Mesenchymal stem cell (in vitro differentiated cells and primary cell): ENCODE measurements at regions not wholly inside any gene's neighbourhood (a gene's known extent, or its start where the extent isn't known, plus 50 kb on each side); places are given as distances from the start of the nearest gene placed in this dataset.

Experiments used
- DNase-seq: peaks from one replicate; pipeline ENCODE4 v3.0.0-alpha.2; 2013
- H2AFZ ChIP-seq: one replicate; pipeline ENCODE4 v1.6.1; 2013; ENCODE audit warnings: low read depth, mild to moderate bottlenecking, control low read depth, inconsistent platforms, low read length, moderate library complexity
- H2AK5ac ChIP-seq: 2 replicates; pipeline ENCODE4 v1.6.1; 2013; ENCODE audit warnings: low read length, moderate library complexity, mild to moderate bottlenecking, inconsistent platforms; ENCODE audit not compliant: severe bottlenecking
- H2BK120ac ChIP-seq: one replicate; pipeline ENCODE4 v1.6.1; 2013; ENCODE audit warnings: low read depth, mild to moderate bottlenecking, inconsistent platforms, low read length, moderate library complexity
- H2BK12ac ChIP-seq, 2 experiments: one replicate each; pipeline ENCODE4 v1.6.1; 2013; ENCODE audit warnings: inconsistent platforms in 2 of 2, low read length in 2 of 2, mild to moderate bottlenecking in 2 of 2, moderate library complexity in 2 of 2, control low read depth in 1 of 2
- H2BK15ac ChIP-seq: one replicate; pipeline ENCODE4 v1.6.1; 2013; ENCODE audit warnings: mild to moderate bottlenecking, low read depth, inconsistent platforms; ENCODE audit not compliant: poor library complexity, severe bottlenecking
- H2BK5ac ChIP-seq: 2 replicates; pipeline ENCODE4 v1.6.1; 2013; ENCODE audit warnings: low read depth, mild to moderate bottlenecking, low read length, control low read depth, inconsistent platforms; ENCODE audit not compliant: poor library complexity, severe bottlenecking
- H3K14ac ChIP-seq, 2 experiments: one replicate each; pipeline ENCODE4 v1.6.1; 2013; ENCODE audit warnings: inconsistent platforms in 2 of 2, low read length in 2 of 2, control low read depth in 1 of 2, mild to moderate bottlenecking in 1 of 2, moderate library complexity in 1 of 2
- H3K18ac ChIP-seq, 2 experiments: one replicate each; pipeline ENCODE4 v1.6.1; 2013; ENCODE audit warnings: inconsistent platforms in 2 of 2, low read length in 2 of 2, control low read depth in 1 of 2, low read depth in 1 of 2, mild to moderate bottlenecking in 1 of 2
- H3K23ac ChIP-seq, 2 experiments: one replicate each; pipeline ENCODE4 v1.6.1; 2013; ENCODE audit warnings: inconsistent platforms in 2 of 2, low read length in 2 of 2, mild to moderate bottlenecking in 2 of 2, moderate library complexity in 2 of 2, control low read depth in 1 of 2
- H3K27ac ChIP-seq: 2 replicates; pipeline ENCODE4 v1.5.1; 2013; ENCODE audit warnings: mild to moderate bottlenecking, moderate library complexity, low read length, control low read depth, inconsistent platforms; ENCODE audit not compliant: poor library complexity, severe bottlenecking
- H3K27me3 ChIP-seq, 2 experiments: 2 replicates each; pipeline versions ENCODE4 v1.6.1 to v1.7.0; 2013; ENCODE audit warnings: low read length in 2 of 2, mild to moderate bottlenecking in 2 of 2, moderate library complexity in 2 of 2, control low read depth in 1 of 2, inconsistent platforms in 1 of 2; ENCODE audit not compliant: control insufficient read depth in 1 of 2, insufficient read depth in 1 of 2
- H3K36me3 ChIP-seq, 2 experiments: 2 replicates each; pipeline versions ENCODE4 v1.6.1 to v1.7.0; 2013; ENCODE audit warnings: low read length in 2 of 2, control low read depth in 1 of 2, inconsistent platforms in 1 of 2, low read depth in 1 of 2, mild to moderate bottlenecking in 1 of 2; ENCODE audit not compliant: insufficient read depth in 2 of 2, control insufficient read depth in 1 of 2
- H3K4ac ChIP-seq, 2 experiments: one replicate each; pipeline ENCODE4 v1.6.1; 2013; ENCODE audit warnings: inconsistent platforms in 2 of 2, low read length in 2 of 2, mild to moderate bottlenecking in 2 of 2, moderate library complexity in 2 of 2, control low read depth in 1 of 2, low read depth in 1 of 2
- H3K4me1 ChIP-seq: 2 replicates; pipeline ENCODE4 v1.6.1; 2013; ENCODE audit warnings: low read depth, low read length, control low read depth; ENCODE audit not compliant: control insufficient read depth, insufficient read depth
- H3K4me2 ChIP-seq: 2 replicates; pipeline ENCODE4 v1.6.1; 2013; ENCODE audit warnings: low read length, mild to moderate bottlenecking, inconsistent platforms; ENCODE audit not compliant: poor library complexity, severe bottlenecking
- H3K4me3 ChIP-seq, 2 experiments: 2 replicates each; pipeline versions ENCODE4 v1.5.1 to v1.7.0; 2013; ENCODE audit warnings: low read length in 2 of 2, mild to moderate bottlenecking in 2 of 2, control low read depth in 1 of 2, low read depth in 1 of 2; ENCODE audit not compliant: insufficient read depth in 1 of 2
- H3K79me1 ChIP-seq: replicated peaks from 2 replicates; pipeline ENCODE4 v1.6.1; 2013; ENCODE audit warnings: mild to moderate bottlenecking, control low read depth, low read length, inconsistent platforms; ENCODE audit not compliant: poor library complexity, severe bottlenecking
- H3K9ac ChIP-seq: 2 replicates; pipeline ENCODE4 v1.7.0; 2013; ENCODE audit warnings: mild to moderate bottlenecking, low read length, moderate library complexity
- H3K9me3 ChIP-seq: 2 replicates; pipeline ENCODE4 v1.7.0; 2013; ENCODE audit warnings: mild to moderate bottlenecking, low read length; ENCODE audit not compliant: control insufficient read depth
- H4K8ac ChIP-seq: one replicate; pipeline ENCODE4 v1.6.1; 2013; ENCODE audit warnings: inconsistent platforms, mild to moderate bottlenecking, low read length, moderate library complexity
- H4K91ac ChIP-seq: one replicate; pipeline ENCODE4 v1.6.1; 2013; ENCODE audit warnings: mild to moderate bottlenecking, low read length, inconsistent platforms
- WGBS: methylation state at CpG from one replicate; pipeline ENCODE4 v1.1.7; 2013; ENCODE audit warnings: mixed read lengths; 5-methylcytosine and 5-hydroxymethylcytosine counted together

GRCh38 chr6:151738267-151738666, 69.2 kb upstream of the ESR1 start:
- H3K79me1 ChIP-seq = no peaks in the 10 kb centered on the region
- H3K27me3 ChIP-seq = no peaks in the 10 kb centered on the region
- no peaks in the 10 kb centered on the region for H3K9me3 ChIP-seq
- H3K14ac ChIP-seq = no peak overlapping the region
- WGBS = 67% methylated on average over 1 of the region's 3 CpGs
- no peak overlapping the region for H4K8ac ChIP-seq
- no peaks in the 10 kb centered on the region for H3K4me1 ChIP-seq
- H3K18ac ChIP-seq = no peak overlapping the region
- H3K9ac ChIP-seq = no peak overlapping the region
- H2BK15ac ChIP-seq = no peak overlapping the region
- H3K36me3 ChIP-seq = no peaks in the 10 kb centered on the region
- DNase-seq = no peak
- H3K4me2 ChIP-seq = no peak overlapping the region
- no peak overlapping the region for H3K23ac ChIP-seq
- H2BK5ac ChIP-seq = no peak overlapping the region
- H3K4me3 ChIP-seq = no peak overlapping the region
- H2AK5ac ChIP-seq = no peak overlapping the region
- H4K91ac ChIP-seq = no peak overlapping the region
- no peak overlapping the region for H3K27ac ChIP-seq
- H2BK120ac ChIP-seq = no peak overlapping the region
- no peak overlapping the region for H2BK12ac ChIP-seq
- no peak overlapping the region for H2AFZ ChIP-seq
- H3K4ac ChIP-seq = no peak overlapping the region

GRCh38 chr6:151738960-151739359, 68.5 kb upstream of the ESR1 start:
- no peak overlapping the region for H3K23ac ChIP-seq
- H2AFZ ChIP-seq = no peak overlapping the region
- H3K79me1 ChIP-seq = no peaks in the 10 kb centered on the region
- H3K27me3 ChIP-seq = no peaks in the 10 kb centered on the region
- no peak for DNase-seq
- 36% methylated on average over 1 of the region's 1 CpG for WGBS
- no peak overlapping the region for H3K4ac ChIP-seq
- no peak overlapping the region for H3K4me2 ChIP-seq
- no peak overlapping the region for H2AK5ac ChIP-seq
- no peak overlapping the region for H2BK15ac ChIP-seq
- no peaks in the 10 kb centered on the region for H3K36me3 ChIP-seq
- H3K4me3 ChIP-seq = no peak overlapping the region
- no peak overlapping the region for H3K14ac ChIP-seq
- no peak overlapping the region for H2BK120ac ChIP-seq
- no peak overlapping the region for H2BK12ac ChIP-seq
- H3K9ac ChIP-seq = no peak overlapping the region
- no peak overlapping the region for H3K27ac ChIP-seq
- no peaks in the 10 kb centered on the region for H3K9me3 ChIP-seq
- no peak overlapping the region for H2BK5ac ChIP-seq
- no peak overlapping the region for H4K91ac ChIP-seq
- no peak overlapping the region for H3K18ac ChIP-seq
- no peak overlapping the region for H4K8ac ChIP-seq
- no peaks in the 10 kb centered on the region for H3K4me1 ChIP-seq

- H3K9me3 ChIP-seq = no peaks in the 10 kb centered on the region
- H4K91ac ChIP-seq = no peak overlapping the region
- no peak overlapping the region for H3K4ac ChIP-seq
- H3K18ac ChIP-seq = no peak overlapping the region
- H3K36me3 ChIP-seq = no peaks in the 10 kb centered on the region
- no peak overlapping the region for H2BK120ac ChIP-seq
- H2BK12ac ChIP-seq = no peak overlapping the region
- 96% methylated on average over 4 of the region's 4 CpGs for WGBS
- H3K14ac ChIP-seq = no peak overlapping the region
- no peak overlapping the region for H2BK5ac ChIP-seq
- H3K27ac ChIP-seq = no peak overlapping the region
- no peak overlapping the region for H2AK5ac ChIP-seq
- H2BK15ac ChIP-seq = no peak overlapping the region
- no peak overlapping the region for H3K4me3 ChIP-seq
- H4K8ac ChIP-seq = no peak overlapping the region
- no peak for DNase-seq
- H3K79me1 ChIP-seq = no peaks in the 10 kb centered on the region
- H3K4me2 ChIP-seq = no peak overlapping the region
- no peaks in the 10 kb centered on the region for H3K4me1 ChIP-seq
- no peak overlapping the region for H3K23ac ChIP-seq
- H2AFZ ChIP-seq = no peak overlapping the region
- no peak overlapping the region for H3K9ac ChIP-seq
- H3K27me3 ChIP-seq = no peaks in the 10 kb centered on the region
Measured at GRCh38 chr6:151740820-151741219, 66.7 kb upstream of the ESR1 start.

GRCh38 chr6:151747896-151748295, 59.6 kb upstream of the ESR1 start:
- Histone ChIP-seq H2AK5ac (no peak overlapping the region), H3K27me3 (no peaks in the 10 kb centered on the region), H3K4me3 (no peak overlapping the region), H3K36me3 (no peaks in the 10 kb centered on the region), H3K4ac (no peak overlapping the region), H2BK12ac (no peak overlapping the region), H3K14ac (no peak overlapping the region), H4K91ac (no peak overlapping the region), H2BK15ac (no peak overlapping the region), H3K4me1 (no peaks in the 10 kb centered on the region), H3K18ac (no peak overlapping the region), H3K27ac (no peak overlapping the region), H3K23ac (no peak overlapping the region), H3K9ac (no peak overlapping the region), H3K9me3 (no peaks in the 10 kb centered on the region), H2AFZ (no peak overlapping the region), H4K8ac (no peak overlapping the region), H3K4me2 (no peak overlapping the region), H3K79me1 (no peaks in the 10 kb centered on the region), H2BK120ac (no peak overlapping the region), H2BK5ac (no peak overlapping the region)
- no peak for DNase-seq
- 83% methylated on average over 2 of the region's 2 CpGs for WGBS
